ENCODE measurements at regions not wholly inside any gene's neighbourhood (a gene's known extent, or its start where the extent isn't known, plus 50 kb on each side); places are given as distances from the start of the nearest gene placed in this dataset.

GRCh38 chr4:57580710-57581599, 470.8 kb upstream of the IGFBP7 start:
- ATAC-seq (ENCODE audit: low FRiP score) (no peak), DNase-seq (ENCODE audit: low spot score) (no peak)
- no peak for TF ChIP-seq CTCF (IDR thresholded peaks at IDR 0.05)

- no peak for TF ChIP-seq CTCF (IDR thresholded peaks at IDR 0.05)
- DNase-seq (ENCODE audit: low spot score) (no peak), ATAC-seq (ENCODE audit: low FRiP score) (no peak)
Measured at GRCh38 chr4:57575426-57575825, 465.2 kb upstream of the IGFBP7 start.

- TF ChIP-seq CTCF (IDR thresholded peaks at IDR 0.05), result no peak
- DNase-seq (ENCODE audit: low spot score) (no peak), ATAC-seq (ENCODE audit: low FRiP score) (no peak)
Measured at GRCh38 chr4:57554556-57555092, 444.4 kb upstream of the IGFBP7 start.

GRCh38 chr4:57553728-57554127, 443.5 kb upstream of the IGFBP7 start:
- ATAC-seq (ENCODE audit: low FRiP score) (no peak), DNase-seq (ENCODE audit: low spot score) (no peak)
- no peak for TF ChIP-seq CTCF (IDR thresholded peaks at IDR 0.05)

GRCh38 chr4:57550198-57550597, 440.0 kb upstream of the IGFBP7 start:
- no peak for ATAC-seq (ENCODE audit: low FRiP score)
- no peak for DNase-seq (ENCODE audit: low spot score)
- no peak for TF ChIP-seq CTCF (IDR thresholded peaks at IDR 0.05)

GRCh38 chr4:57548856-57549255, 438.7 kb upstream of the IGFBP7 start:
- no peak for DNase-seq (ENCODE audit: low spot score)

More at GRCh38 chr4:57548856-57549255, 438.7 kb upstream of the IGFBP7 start:
- no peak for ATAC-seq (ENCODE audit: low FRiP score)
- no peak for TF ChIP-seq CTCF (IDR thresholded peaks at IDR 0.05)

All from omental fat pad (tissue), 3 donors.